Medulla oblongata (tissue), 1 donor: ENCODE measurements at regions not wholly inside any gene's neighbourhood (a gene's known extent, or its start where the extent isn't known, plus 50 kb on each side); places are given as distances from the start of the nearest gene placed in this dataset.

Experiments used
- DNase-seq: peaks from one replicate; pipeline ENCODE4 v3.0.0-alpha.2; 2015; ENCODE audit errors: extremely low spot score

GRCh38 chr10:132467464-132468149 is 70.0 kb upstream of the INPP5A start:
- DNase-seq: no peak

GRCh38 chr10:132468216-132468615 is 69.4 kb upstream of the INPP5A start:
- DNase-seq: no peak

GRCh38 chr10:132468651-132469050 is 68.9 kb upstream of the INPP5A start:
- no peak for DNase-seq

GRCh38 chr10:132469197-132469884 is 68.2 kb upstream of the INPP5A start:
- peak; percentile 51 for DNase-seq

- DNase-seq: no peak
These were observed 67.0 kb upstream of the INPP5A start for GRCh38 chr10:132470410-132471124.

- DNase-seq: no peak
These were observed 66.5 kb upstream of the INPP5A start for GRCh38 chr10:132471125-132471451.

- no peak for DNase-seq
These were observed 66.1 kb upstream of the INPP5A start for GRCh38 chr10:132471484-132471883.

GRCh38 chr10:132475086-132475485 is 62.5 kb upstream of the INPP5A start:
- no peak for DNase-seq

GRCh38 chr10:132476146-132477065 is 61.2 kb upstream of the INPP5A start:
- DNase-seq: no peak

- DNase-seq: no peak
These were observed 60.6 kb upstream of the INPP5A start for GRCh38 chr10:132477066-132477397.

- no peak for DNase-seq
These were observed 59.9 kb upstream of the INPP5A start for GRCh38 chr10:132477398-132478340.

- no peak for DNase-seq
These were observed 59.1 kb upstream of the INPP5A start for GRCh38 chr10:132478341-132479023.

GRCh38 chr10:132479024-132479602 is 58.5 kb upstream of the INPP5A start:
- DNase-seq: no peak

GRCh38 chr10:132479603-132480221 is 57.9 kb upstream of the INPP5A start:
- DNase-seq: no peak

- DNase-seq: no peak
These were observed 57.2 kb upstream of the INPP5A start for GRCh38 chr10:132480356-132480755.

- no peak for DNase-seq
These were observed 55.9 kb upstream of the INPP5A start for GRCh38 chr10:132481690-132482089.

- DNase-seq: no peak
These were observed 55.3 kb upstream of the INPP5A start for GRCh38 chr10:132482090-132482800.

GRCh38 chr10:132483394-132483793 is 54.2 kb upstream of the INPP5A start:
- no peak for DNase-seq

GRCh38 chr10:132484922-132485321 is 52.7 kb upstream of the INPP5A start:
- no peak for DNase-seq
